Endothelial cell of hepatic sinusoid (primary cell): ENCODE measurements at regions not wholly inside any gene's neighbourhood (a gene's known extent, or its start where the extent isn't known, plus 50 kb on each side); places are given as distances from the start of the nearest gene placed in this dataset.
"Not testable (repeated sequence)": the region's sequence is repeated elsewhere in the genome, so short reads cannot be mapped to it uniquely, and the experiment has no call there.

Source experiments
- in situ Hi-C: cut with HindIII; loops from 2 replicates; pipeline ENCODE4 v1.10.0; 2017; ENCODE audit warnings: low sequenced_read_pairs

- in situ Hi-C loops = no loop called here
Observed at GRCh38 chr10:81200801-81201200, 663.1 kb downstream of the SH2D4B start.

- in situ Hi-C loops = not testable (repeated sequence)
Observed at GRCh38 chr10:81207359-81207758, 667.6 kb upstream of the NRG3 start.

DNA sequence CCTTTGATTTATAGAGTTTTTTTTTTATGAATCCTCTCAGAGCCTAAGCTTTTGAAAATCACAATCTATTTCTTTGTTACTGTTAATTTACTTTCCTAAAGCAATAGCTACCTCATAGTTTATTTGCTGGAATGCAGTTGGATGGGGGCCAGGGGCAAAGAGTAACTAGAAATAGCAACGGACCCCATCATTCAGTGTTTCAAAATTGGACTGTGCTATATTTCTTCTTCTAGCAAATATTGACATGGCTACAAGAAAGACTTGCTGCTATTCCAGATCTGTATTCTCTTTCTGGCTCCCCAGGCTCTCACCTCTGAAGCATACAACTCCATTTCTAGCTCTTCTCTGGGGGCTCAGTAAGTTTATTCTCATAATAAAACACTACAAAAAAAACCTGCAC is 661.6 kb upstream of the NRG3 start:
- in situ Hi-C loops = no loop called here

GRCh38 chr10:81215498-81215897 is 659.5 kb upstream of the NRG3 start:
- in situ Hi-C loops = no loop called here

- in situ Hi-C loops = no loop called here
Observed at GRCh38 chr10:81216949-81217348, 658.0 kb upstream of the NRG3 start.

DNA sequence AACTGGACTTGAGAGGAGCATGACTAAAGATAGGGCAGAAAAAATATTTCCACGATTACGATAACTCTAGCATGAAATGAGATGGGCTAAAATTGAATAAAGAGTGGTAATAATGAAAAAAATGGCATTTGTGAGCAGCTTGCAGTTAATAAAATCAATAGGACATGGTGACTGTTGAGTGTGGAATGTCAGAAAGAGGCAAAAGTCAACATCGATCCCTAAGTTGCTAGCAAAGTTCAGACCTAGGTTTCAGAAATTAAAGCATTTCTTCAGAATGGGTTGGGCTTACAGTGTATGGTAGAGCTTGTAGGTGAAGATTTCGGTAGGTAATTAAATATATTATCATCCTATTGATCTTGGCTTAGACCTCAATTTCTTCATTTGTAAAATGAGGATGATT is 656.7 kb upstream of the NRG3 start:
- in situ Hi-C loops = no loop called here

GRCh38 chr10:81219758-81220157 is 655.2 kb upstream of the NRG3 start:
- in situ Hi-C loops = no loop called here

GRCh38 chr10:81248886-81249285 is 626.1 kb upstream of the NRG3 start:
- in situ Hi-C loops = no loop called here

GRCh38 chr10:81251457-81252115 is 623.4 kb upstream of the NRG3 start:
- in situ Hi-C loops = no loop called here

GRCh38 chr10:81264991-81265390 is 610.0 kb upstream of the NRG3 start:
- in situ Hi-C loops = not testable (repeated sequence)

DNA sequence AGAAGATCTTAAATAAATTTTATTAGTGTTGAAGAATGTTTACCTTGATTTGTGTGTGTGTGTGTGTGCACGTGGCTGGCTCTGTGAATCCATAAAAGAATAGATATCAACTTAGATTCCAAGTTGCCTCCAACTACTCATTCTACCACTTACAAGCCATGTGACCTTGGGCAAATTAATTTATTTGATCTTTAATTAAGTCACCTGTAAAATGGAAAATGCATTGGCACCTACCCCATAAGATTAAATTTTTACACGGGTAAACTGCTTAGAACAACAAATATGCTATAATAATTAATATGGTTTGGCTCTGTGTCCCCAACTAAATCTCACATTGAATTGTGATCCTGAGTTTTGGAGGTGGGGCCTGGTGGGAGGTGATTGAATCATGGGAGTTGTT is 604.9 kb upstream of the NRG3 start:
- in situ Hi-C loops = no loop called here

GRCh38 chr10:81280497-81281479 is 594.2 kb upstream of the NRG3 start:
- in situ Hi-C loops = no loop called here

DNA sequence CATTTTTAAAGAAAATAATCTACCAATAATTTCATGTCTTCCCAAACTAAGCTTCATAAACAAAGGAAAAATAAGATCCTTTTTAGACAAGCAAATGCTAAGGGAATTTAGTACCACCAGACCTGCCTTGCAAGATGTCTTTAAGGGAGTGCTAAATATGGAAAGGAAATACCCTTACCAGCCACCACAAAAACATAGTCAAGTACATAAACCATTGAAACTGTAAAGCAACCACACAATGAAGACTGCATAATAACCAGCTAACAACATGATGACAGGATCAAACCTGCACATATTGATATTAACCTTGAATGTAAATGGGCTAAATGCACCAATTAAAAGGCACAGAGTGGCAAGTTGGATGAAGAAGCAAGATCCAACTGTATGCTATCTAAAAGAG is 586.5 kb upstream of the NRG3 start:
- in situ Hi-C loops = no loop called here

DNA sequence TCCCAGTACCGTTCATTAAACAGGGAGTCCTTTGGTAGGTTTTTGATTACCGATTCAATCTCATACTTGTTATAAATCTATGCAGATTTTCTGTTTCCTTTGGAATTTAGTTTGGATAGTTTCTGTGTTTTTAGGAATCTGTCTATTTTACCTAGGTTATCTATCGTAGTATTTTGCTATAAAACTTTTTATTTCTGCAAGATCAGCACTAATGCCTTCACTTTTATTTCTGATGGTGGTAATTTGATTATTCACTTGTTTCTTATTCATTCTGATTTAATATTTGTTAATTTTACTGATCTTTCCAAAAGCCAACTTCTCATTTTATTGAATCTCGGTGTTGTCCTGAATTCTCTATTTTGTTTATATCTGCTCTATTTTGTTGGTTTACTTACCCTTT is 577.7 kb upstream of the NRG3 start:
- in situ Hi-C loops = no loop called here

- in situ Hi-C loops = no loop called here
Observed at GRCh38 chr10:81303656-81304055, 571.3 kb upstream of the NRG3 start.

- in situ Hi-C loops = no loop called here
Observed at GRCh38 chr10:81306971-81307782, 567.8 kb upstream of the NRG3 start.

DNA sequence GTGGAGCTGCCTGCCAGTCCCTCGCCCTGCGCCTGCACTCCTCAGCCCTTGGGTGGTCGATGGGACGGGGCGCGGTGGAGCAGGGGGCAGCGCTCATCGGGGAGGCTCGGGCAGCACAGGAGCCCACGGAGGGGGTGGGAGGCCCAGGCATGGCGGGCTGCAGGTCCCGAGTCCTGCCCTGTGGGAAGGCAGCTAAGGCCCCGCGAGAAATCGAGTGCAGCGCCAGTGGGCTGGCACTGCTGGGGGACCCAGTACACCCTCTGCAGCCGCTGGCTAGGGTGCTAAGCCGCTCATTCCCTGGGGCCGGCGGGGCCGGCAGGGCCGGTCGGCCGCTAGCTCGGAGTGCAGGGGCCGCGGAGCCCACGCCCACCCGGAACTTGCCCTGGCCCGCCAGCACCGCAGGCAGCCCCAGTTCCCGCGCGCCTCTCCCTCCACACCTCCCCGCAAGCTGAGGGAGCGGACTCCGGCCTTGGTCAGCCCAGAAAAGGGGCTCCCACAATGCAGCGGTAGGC is 565.9 kb upstream of the NRG3 start:
- in situ Hi-C loops = no loop called here

DNA sequence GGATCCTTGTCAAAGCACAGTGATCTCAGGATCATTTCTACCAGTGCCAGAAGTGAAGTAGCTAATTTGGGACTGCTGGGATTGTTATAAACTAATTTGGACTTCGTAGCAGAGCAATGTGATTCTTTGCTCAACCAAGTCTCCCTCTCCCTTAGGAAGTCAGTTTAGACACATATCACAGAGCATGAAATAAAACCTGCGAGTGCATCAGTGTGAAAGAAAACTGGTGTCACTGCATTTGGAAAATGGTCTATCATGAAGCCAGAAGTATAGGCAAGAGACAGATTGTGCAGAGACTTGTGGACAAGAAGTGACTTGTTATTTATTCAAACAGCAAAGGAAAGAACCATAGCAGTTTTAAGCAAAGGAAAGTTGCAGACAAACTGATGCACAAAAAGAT is 560.5 kb upstream of the NRG3 start:
- in situ Hi-C loops = no loop called here

- in situ Hi-C loops = no loop called here
Observed at GRCh38 chr10:81315026-81315425, 560.0 kb upstream of the NRG3 start.

DNA sequence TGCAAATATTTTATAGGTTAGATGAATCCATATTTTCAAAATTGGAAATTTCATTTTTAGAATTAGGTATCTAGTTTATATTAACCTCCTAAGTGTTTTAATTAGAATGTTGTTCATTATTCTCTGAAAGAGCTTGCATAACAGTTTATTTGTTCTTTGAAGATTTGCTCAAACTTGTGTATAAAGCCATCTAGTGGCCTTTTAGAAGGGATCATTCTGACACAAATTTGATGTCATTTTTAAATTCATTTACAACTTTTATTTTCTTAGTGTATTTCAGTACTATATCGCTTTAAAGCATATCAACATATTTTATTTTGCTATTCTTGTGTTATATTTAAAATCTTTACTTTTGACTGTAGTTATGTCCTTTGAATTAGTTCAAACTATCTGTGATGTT is 527.0 kb upstream of the NRG3 start:
- in situ Hi-C loops = no loop called here

DNA sequence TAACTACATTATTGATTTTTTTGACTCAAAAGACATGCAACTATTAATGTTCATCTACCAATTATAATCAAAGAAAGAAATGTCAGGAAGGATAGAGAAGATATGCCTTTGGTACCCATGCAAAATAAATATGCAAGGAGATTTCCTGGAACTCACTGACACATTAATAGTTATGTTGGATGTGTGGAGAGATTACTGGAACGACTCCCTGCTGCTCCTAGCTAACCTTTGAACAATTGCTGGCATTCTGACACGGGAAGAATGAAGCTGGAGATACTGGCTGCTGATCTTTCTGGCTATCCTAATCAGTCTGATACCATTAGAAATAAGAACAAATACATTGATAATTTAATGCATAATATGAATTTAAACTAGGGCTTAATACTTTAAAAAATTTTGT is 507.9 kb upstream of the NRG3 start:
- in situ Hi-C loops = no loop called here
